GM19240 (cell line): ENCODE measurements at regions not wholly inside any gene's neighbourhood (a gene's known extent, or its start where the extent isn't known, plus 50 kb on each side); places are given as distances from the start of the nearest gene placed in this dataset.

Source experiments
- DNase-seq: peaks from one replicate; pipeline ENCODE4 v3.0.0; 2011; ENCODE audit warnings: low spot score; ENCODE audit not compliant: insufficient read length

DNA sequence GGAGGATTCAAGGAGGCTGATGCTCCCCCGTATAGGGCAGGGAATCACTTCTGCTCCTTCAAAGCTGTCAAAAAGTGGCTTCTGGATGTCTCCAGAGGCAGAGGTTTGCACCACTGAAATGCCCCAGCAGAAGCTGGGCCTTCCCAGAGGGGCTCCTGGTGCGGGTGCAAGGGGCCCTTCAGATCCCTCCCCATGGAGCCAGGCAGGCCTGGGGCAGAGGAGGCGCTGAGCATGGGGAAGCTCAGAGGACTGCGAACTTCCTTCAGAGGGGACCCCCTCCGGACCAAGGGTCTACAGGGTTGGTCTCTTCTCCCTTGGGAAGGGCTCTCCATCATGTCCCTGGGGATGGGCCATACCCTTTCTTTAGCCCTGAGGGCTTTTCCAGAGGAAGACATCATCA, 341.2 kb downstream of the DYSF start:
- no peak for DNase-seq

DNA sequence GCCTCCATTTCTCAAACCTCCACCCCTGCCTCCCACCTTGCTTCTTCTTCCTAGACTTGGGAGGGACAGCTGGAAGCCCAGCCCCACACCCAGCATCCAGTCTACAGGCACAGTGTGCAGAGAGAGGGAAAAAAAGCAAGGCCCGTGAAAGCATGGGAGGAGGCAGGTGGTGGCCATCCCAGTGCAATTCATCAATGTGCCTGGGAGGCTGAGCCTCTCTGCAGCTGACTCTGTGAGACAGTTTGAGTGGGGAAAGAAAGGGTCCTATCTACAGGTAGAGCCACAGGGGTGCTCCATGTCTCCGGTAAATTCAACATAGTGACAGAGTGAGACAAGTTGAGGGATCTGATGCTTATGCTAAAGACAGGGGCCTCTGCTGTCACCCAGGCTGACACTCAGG, 340.6 kb downstream of the DYSF start:
- no peak for DNase-seq

DNA sequence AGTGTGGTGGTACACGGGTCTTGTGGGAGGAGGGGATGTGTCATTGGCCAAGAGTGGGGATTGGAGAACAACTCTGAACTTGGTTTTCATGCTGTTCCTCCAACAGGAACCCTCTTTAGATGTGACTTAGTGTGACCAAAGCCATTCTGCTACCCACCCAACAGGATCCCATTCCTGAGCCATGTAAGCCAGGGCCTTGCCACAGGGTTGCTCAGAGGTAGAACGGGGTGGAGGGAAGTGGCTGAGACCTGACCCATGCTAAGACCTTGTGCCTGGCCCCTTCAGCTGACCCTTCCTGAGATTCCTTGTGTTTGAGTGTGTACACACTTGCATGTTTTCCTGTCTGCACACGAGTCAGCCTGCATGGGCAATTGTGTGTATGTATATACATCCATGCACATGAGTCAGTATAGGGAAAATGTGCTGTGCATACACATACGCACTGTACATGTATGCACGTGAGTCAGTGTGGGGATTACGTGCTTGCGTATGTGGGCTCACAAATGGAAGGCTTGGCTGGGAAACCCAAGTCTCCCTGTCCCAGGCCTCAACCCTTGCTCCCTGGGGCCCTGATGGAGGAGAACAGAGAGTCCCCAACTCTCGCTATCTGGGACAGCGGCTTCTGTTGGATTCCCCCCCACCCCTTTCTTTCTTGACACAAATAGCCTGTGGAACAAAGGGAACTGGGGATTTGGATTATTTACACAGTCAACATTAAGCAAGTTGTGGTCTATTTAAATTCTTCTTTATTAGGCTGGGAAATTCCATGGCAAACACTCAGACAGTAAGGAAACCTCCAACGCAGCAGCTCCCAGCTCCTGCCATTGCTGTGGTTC, 339.8 kb downstream of the DYSF start:
- no peak for DNase-seq

DNA sequence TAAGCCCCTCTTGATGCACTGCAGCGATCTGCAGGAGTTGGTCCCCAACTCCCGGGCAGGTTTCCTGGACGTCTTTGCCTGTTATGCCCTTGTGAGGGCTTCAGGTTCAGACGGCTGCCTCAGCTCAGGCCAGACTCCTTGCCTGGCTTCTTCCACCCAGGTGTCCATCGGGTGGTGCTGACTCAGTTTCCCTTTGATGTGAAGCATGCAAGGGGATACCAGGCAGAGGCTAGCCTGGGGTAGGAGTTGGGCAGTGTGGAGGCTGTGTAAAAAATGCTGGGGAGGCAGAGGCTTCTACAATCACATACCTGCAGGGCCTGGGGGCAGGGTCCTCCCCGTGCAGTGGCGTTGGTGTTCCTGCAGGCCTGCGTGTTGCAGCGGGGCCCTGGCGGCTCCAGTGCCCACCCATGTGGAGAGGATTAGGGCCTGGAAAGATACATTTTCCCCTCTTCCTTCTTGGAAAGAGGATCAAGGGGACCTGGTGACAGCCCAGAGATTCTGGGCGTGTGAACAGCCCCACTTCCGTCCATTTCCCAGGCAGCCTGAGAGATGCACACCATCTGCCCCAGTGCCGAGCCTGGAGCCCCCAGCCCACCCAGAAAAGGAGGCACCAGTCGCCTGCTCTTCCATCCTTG, 338.3 kb downstream of the DYSF start:
- no peak for DNase-seq

DNA sequence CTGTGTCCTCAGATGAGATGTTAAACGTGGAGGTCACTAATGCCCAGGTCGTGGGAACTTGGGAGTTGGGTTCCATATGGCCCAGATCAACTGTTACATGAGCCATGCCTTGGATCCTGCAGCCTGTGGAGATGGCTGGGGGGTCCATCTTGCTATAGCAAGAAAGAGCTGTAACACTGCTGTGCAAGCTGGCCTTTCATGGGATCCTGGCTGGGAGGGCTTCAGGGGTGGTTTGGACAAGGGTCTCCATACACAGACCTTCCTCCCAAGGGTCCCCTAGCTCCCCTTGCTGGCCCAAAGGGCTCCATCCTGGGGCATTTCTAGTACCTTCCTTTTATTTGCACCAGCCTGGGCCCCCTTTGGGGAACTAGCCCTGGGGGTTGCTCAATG, 337.7 kb downstream of the DYSF start:
- no peak for DNase-seq

DNA sequence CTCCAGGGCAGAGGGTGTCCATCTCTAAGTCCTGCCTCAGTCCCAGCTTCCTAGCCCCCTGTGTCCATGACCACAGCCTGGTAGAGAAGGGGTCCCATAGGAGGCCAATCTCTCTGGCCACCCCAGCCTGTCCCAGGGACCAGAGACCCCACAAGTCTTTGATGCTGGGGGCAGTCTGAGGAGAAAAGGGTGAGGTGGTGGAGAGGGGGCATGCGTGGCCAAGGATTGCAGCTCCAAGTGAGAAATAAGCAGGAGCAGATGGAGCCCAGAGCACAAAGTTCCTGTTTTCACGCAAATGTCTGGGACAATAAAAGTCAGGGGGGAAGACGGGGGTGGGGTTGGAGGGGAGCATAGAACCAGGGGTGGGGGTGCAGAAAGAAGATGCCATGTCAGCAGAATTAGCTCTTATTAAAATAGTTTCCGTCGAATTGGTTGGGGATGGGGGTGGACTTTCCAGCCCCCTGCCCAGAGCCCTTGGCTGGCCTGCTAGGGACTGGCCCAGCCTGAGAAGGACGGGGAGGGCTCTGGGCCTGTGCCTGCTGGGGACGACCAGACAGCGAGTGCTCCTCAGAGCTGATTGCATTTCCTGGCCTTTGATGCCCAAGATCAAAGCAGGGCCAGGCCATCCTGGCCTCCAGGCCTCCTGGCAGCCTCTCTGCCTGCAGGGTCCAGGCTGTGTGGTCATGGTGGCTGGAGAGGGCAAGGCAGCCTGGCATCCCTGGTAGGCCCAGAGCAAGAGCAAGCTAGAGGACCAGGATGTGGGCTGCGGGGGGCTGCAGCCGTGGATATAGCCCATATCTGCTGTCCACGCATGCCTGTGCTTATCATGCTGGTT, 337.1 kb downstream of the DYSF start:
- no peak for DNase-seq

DNA sequence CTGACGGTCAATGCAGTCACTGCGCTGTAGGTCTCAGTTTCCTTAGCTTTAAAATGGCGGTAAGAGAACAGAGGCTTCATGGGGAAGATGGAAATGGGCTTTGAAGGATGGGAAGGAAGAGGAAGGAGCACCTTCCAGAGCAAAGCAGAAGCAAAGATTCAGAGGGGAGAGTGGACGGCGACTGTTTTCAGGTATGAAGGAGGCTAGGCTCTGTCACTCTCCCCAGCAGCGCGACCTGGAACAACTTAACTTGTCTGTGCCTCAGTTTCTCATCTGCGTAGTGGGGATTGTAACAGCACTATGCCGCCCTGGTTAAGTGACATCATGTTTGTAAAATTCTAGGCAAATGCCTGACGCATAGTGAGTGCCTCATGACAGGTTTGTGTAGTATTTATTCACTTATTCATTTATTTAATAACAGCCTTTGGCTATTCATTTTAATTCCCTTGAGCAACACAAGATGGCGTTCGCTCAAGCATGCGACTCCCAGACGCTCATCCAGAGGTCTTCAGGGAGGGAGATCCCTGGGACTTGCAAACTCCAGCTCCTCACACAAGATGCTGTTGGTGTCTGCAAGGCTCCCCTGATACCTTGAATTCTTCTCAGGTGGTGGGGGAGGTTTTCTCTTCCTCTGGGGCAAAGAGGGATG, 336.3 kb downstream of the DYSF start:
- DNase-seq, result no peak

DNA sequence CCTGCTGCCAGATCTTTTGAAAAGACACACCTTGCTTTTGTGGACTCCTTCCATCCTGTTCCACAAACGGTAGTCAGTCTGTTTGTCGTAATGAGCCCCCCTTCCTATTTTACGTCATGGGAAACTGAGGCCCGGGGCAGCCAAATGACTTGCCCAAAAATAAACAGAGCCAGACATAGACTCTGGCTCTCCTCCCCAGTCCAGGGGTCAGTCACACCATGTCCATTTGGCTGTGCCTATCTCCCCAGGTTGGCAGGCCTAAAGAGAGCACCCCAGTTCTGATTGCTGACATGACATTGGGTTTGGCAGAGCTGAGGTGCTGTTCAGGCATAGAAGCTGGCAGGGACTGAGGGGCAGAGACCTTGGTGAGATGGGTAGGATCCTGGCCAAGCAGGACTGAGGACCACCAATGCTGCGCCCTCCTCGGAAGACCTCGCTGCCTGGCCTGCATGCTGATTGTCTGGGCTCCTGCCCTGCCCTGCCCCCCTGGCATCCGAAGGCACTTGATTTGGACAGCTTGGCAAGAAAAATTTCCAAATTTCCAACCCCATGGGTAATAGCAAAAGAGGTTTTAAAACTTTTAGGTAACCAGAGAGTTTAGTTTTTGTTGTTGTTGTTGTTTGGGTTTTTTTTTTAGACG, 335.4 kb downstream of the DYSF start:
- no peak for DNase-seq

DNA sequence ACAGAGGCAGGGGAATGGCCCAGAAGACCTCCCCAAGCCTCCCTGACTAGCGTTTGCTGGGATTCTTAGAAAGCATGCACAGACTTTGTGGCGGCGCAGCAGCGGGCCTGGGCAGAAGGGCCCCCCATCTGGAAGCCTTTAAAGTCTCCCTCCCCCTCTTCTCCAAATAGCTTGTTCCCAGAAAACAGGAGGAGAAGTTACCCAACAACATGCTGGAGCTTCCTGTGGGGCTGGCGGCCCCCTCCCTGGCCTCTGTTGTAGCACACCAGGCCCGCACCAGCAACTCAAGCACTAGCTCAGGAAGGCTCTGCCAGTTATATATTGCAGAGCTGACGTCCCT, 334.8 kb downstream of the DYSF start:
- DNase-seq, result no peak

DNA sequence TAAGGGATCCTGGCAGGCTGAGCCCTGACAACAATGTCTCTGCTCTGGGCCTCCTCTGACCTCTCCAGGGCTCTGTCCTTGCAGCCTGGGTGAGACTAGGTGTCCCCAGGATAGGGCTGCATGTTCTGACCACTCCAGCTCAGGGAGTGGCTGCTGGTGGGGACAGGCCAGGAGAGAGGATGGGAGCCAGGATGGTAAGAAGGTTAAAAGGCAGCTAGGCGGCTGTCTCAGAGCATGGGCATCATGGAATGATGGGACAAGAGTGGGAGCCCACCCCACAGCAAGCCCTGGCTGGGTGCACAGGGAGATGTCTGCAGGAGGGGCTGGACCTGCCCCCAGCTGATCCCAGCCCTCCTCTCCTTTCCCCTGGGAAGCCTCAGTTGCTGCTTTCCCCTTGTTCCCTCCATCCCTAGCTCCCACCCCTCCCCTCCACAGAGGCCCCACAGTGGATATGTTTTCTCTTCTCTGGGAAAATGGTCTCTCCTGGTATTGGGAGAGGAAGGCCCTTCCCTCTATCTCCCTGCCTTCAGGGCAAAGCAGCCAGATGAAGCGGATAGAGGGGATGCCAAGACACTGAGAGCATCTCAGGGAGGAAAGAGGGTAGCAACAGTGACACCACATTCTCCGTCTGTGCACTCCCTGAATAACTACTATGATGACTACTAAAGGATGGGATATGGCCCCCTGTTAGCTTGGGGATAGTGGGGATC, 334.3 kb downstream of the DYSF start:
- DNase-seq, result no peak

DNA sequence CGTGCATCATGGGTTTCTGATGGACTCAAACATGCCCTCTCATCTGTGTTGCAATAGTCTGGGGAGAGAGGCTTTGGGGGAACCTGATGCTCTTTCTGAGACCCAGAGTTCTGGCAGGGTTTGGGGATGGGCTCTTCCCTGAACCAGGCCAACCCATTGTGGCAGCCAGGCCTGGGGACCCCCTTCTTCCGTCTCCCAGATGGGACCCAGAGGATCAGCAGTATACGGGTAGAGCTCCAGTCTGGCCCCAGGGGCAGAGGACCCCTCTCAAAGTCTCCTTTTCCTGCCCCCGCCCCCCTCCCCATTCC, 333.7 kb downstream of the DYSF start:
- DNase-seq, result no peak

DNA sequence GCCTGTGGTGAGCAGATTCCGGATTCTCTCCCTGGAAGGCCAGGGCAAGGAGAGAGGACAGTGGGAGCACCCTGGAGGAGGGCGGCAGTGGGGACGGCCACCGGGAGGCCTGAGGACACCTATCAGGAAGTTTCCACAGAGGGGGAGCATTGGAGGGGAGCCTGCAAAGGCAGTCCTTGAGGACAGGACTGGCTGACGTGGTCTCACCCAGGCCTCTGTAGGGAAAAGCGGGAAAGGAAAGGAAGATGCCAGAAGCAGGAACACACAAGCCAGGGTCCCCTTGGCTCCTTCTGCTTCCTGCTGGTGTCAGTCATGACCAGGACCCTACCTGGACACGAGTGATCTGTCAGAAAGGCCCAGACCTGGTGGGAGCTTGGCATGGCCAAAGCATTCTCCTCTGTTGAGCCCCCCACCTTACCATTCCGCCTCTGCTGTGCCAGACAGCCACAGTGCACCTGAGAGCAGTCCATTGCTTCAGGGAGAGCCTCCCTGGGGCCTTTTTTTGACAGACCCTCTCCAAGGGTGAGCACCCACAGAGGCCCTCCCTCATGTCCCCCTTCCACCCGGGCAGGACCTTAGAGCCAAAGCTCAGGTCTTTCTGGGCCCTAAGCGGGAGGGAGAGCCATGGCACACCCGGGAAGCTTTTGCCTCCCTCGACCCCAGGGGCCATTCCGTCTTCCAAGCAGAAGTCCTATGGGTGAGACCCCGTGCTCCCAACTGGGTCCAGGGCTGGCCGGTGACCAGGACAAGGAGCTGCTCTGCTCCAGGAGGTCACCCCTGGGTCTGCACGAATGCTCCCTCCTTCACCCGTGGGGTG, 333.1 kb downstream of the DYSF start:
- DNase-seq, result no peak

DNA sequence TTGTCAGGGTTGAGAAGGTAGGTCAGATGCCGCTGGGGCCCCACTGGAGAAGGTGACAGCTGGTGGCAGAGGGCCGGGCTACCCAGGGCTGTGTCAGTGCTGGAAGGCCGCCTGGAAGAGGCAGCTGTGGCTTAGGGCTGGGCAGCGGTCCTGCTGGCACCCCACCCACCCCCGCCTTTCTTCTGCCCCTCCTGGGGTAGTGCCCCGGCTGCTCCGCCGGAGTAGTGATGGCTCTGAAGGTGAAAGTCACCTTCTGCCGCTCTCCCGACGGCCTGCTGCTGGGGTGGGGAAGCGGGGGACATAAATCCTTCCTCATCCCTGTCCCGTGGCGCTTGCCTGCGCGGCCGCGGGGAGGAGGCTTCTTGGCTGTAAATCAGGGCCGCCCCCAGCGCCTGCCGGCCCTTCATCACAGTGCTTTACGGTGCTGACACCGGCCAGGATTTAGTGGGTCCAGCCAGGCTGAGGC, 332.2 kb downstream of the DYSF start:
- DNase-seq, result no peak

DNA sequence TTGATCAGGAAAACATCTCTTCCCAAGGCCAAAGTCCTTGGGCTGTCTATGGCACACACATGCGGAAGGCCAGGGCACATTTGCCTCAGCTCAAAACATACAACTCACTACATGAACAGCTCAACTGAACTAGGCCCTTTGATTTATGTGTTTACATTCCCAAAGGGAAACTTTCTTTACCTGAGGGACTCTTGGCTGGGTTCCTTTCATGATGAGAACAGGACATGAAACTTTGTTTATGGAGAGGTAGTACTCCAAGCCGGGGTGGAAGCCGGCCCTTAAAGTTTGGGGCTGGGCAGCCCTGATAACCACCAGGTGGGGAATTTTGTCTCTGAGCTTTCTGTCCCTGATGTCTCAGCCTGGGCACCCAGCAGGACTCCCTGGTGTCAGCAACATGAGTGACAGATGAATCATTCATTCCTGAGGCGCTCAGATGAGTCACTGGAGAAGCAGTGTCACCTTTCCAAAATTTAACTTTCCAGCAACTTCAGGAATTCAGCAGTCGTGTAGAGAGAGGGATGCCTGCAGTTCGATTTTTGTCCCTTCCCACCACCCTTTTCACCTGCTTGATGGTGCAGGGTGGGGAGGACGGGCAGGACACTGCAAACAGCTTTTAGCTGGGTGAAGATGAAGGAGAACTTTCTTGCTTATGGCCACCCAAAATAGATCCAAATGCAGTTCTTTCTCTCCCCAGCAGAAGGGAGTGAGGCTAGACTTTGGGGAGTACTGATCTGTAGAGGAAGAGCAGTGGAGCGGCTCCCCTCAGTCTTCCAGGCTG, 331.6 kb downstream of the DYSF start:
- no peak for DNase-seq

DNA sequence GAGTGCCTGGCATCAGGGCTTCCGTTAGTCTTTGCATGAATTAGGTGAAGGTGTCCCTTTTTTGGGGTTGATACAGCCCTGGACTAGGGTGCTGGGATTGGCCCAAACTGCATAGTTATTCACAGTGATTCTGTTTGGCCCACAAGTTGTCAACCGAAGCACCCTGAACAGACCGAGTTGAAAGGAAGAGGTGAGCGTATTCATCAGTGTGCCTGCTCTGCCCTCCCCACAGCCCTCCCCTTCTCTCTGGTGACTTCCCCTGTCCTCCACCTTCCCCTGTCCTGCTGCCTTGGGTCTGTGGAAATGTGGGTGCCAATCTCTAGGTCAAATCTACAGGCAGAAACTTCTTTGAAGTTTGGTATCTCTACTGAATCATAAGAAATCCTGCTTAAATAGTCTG, 330.5 kb downstream of the DYSF start:
- no peak for DNase-seq

DNA sequence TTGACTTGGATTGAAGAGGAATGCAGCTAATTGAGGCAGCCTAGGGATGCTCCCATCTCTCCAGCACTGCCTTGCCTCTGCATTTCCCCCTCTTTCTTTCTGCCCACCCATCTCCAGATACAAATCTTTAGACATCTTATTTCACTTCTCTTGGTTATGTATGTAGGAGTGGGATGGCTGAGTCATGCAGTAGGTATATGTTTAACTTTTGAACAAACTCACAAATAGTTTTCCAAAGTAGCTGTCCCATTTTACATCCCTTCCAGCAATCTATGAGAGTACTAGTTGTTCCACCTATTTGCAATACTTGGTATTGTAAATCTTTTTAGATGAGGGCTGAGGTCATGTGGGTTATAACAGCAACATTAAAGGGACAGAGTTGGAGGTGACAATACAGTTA, 329.9 kb downstream of the DYSF start:
- DNase-seq, result no peak

DNA sequence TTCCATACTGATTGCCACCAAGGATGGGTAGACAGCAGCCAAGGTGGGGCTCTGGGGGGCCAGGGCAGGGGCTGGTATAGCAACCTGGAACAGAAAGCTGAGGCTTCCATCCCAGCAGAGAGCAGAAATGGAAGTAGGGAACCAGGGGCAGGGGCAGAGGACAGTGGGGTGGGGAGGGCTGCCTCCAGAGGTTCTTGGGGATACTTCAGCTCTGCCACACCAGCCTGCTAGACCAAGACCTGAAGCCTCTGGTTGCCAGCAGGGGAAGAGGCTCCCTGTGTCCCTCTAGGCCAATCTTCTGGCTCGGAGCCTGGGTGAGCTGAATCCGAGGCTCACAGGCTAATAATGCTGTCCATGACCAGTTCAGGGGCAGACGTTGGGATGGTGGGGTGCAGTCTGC, 329.0 kb downstream of the DYSF start:
- DNase-seq, result no peak

DNA sequence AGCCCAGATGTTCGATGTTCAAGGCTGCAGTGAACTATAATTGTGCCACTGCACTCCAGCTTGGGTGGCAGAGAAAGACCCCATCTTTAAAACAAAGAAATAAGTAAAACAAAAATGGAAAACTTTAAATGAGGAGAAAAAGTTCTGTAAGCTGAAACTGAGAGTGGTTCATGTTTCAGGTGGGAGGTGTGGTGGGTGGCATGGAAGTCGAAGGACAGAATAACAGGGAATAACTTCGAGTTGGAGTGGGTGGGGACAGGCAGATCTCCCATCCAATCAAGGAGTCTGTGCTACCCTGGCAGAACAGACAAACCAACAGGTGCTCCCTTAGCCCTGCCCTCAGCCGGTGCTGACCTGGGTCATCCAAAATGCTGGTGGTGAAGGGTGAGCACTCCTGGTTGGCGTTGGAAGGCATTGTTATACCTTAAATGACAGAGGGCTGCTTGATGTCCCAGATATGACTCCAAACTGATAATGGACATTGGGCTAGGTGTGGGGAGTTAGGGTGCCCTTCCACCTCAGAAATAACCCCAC, 328.4 kb downstream of the DYSF start:
- DNase-seq, result no peak

DNA sequence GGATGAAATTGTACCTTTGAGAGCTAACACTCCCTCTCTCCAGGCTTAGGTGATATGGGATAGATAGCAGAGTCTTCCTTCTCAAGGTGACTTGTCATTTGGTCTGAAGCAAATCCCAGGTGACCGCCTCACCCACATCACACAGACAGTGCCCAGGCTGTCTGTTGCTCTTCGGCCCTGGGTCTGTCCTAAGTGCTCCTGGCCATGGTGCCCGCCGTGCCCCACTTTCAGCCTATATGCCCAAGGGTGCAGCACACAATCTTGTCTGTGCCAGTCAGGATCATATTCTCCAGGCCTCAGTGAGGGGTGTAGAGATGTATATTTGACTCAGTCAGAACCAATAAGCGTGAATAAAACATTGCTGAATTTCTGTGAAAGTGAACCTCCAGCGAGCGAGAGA, 326.8 kb downstream of the DYSF start:
- no peak for DNase-seq
